CD14-positive monocyte (primary cell): ENCODE measurements at regions not wholly inside any gene's neighbourhood (a gene's known extent, or its start where the extent isn't known, plus 50 kb on each side); places are given as distances from the start of the nearest gene placed in this dataset.

Experiments
- DNase-seq, 3 donors: peaks; one replicate each; pipeline ENCODE4 v3.0.0-alpha.2; 2011 to 2022
- H2AFZ ChIP-seq: 2 replicates; pipeline ENCODE4 v1.6.0; 2012; ENCODE audit warnings: mild to moderate bottlenecking, low read depth, low read length, inconsistent platforms; ENCODE audit not compliant: insufficient read depth, poor library complexity, severe bottlenecking
- H3K27ac ChIP-seq, 2 donors: 1 replicate in 1 of 2; 2 replicates in 1 of 2; pipeline ENCODE4 v1.5.1; 2012 to 2013; ENCODE audit warnings: low read length in 2 of 2, control low read depth in 1 of 2, inconsistent platforms in 1 of 2, low read depth in 1 of 2, mild to moderate bottlenecking in 1 of 2
- H3K27me3 ChIP-seq, 2 donors: one replicate each; pipeline versions ENCODE4 v1.6.0 to v1.6.1; 2011 to 2013; ENCODE audit warnings: low read length in 2 of 2; ENCODE audit not compliant: control insufficient read depth in 2 of 2, insufficient read depth in 2 of 2
- H3K36me3 ChIP-seq, 2 donors: replicated peaks in 1 of 2; 1 replicate in 1 of 2; 2 replicates in 1 of 2; pipeline versions ENCODE4 v1.5.1 to v1.6.1; 2012 to 2013; ENCODE audit warnings: low read length in 2 of 2, control low read depth in 1 of 2, inconsistent platforms in 1 of 2, mild to moderate bottlenecking in 1 of 2; ENCODE audit not compliant: insufficient read depth in 2 of 2, control insufficient read depth in 1 of 2
- H3K4me1 ChIP-seq, 2 donors: 1 replicate in 1 of 2; 2 replicates in 1 of 2; pipeline versions ENCODE4 v1.5.1 to v1.6.1; 2012 to 2013; ENCODE audit warnings: low read length in 2 of 2, control low read depth in 1 of 2, inconsistent platforms in 1 of 2, mild to moderate bottlenecking in 1 of 2, moderate library complexity in 1 of 2; ENCODE audit not compliant: insufficient read depth in 2 of 2, control insufficient read depth in 1 of 2
- H3K4me2 ChIP-seq: replicated peaks from 2 replicates; pipeline ENCODE3; 2012; ENCODE audit warnings: low read length, moderate library complexity, mild to moderate bottlenecking; ENCODE audit not compliant: poor library complexity, severe bottlenecking; ENCODE audit errors: extremely low read depth
- H3K4me3 ChIP-seq, 3 experiments: fragments of 200-600 bp in 1 of 3; sonication (generic) in 1 of 3; replicated peaks in 1 of 3; 1 replicate in 2 of 3; 2 replicates in 1 of 3; pipeline ENCODE4 v1.5.1; 2011 to 2013; ENCODE audit warnings: low read length in 3 of 3, mild to moderate bottlenecking in 3 of 3, control low read depth in 2 of 3, low read depth in 2 of 3, inconsistent platforms in 1 of 3, moderate library complexity in 1 of 3
- H3K79me2 ChIP-seq: 2 replicates; pipeline ENCODE4 v1.6.0; 2012; ENCODE audit warnings: mild to moderate bottlenecking, control low read depth, inconsistent platforms, low read length, moderate library complexity; ENCODE audit not compliant: insufficient read depth
- H3K9ac ChIP-seq: 2 replicates; pipeline ENCODE4 v1.6.0; 2017; ENCODE audit warnings: low read length, mild to moderate bottlenecking; ENCODE audit not compliant: insufficient read depth, poor library complexity, severe bottlenecking
- H3K9me3 ChIP-seq, 2 donors: replicated peaks in 1 of 2; 1 replicate in 1 of 2; 2 replicates in 1 of 2; pipeline versions ENCODE4 v1.5.1 to v1.6.1; 2012 to 2013; ENCODE audit warnings: low read length in 2 of 2, control low read depth in 1 of 2; ENCODE audit not compliant: control insufficient read depth in 1 of 2, insufficient read depth in 1 of 2
- H4K20me1 ChIP-seq: 2 replicates; pipeline ENCODE4 v1.6.0; 2012; ENCODE audit warnings: mild to moderate bottlenecking, low read length, control low read depth, moderate library complexity; ENCODE audit not compliant: insufficient read depth
- H3K27ac Mint-ChIP-seq, 7 donors: one replicate each; pipeline ENCODE4 v1.8.0; 2020; ENCODE audit warnings: mild to moderate bottlenecking in 7 of 7, mixed read lengths in 7 of 7, moderate library complexity in 6 of 7, inconsistent platforms in 2 of 7
- H3K27me3 Mint-ChIP-seq, 3 donors: one replicate each; pipeline ENCODE4 v1.8.0; 2021 to 2022; ENCODE audit warnings: low read depth in 3 of 3, mild to moderate bottlenecking in 3 of 3, mixed read lengths in 3 of 3, moderate library complexity in 3 of 3, inconsistent platforms in 1 of 3
- H3K36me3 Mint-ChIP-seq, 2 donors: one replicate each; pipeline ENCODE4 v1.8.0; 2020; ENCODE audit warnings: mixed read lengths in 2 of 2, inconsistent platforms in 1 of 2, mild to moderate bottlenecking in 1 of 2
- H3K4me1 Mint-ChIP-seq: one replicate; pipeline ENCODE4 v1.8.0; 2020; ENCODE audit warnings: mild to moderate bottlenecking, mixed read lengths
- H3K4me3 Mint-ChIP-seq, 2 donors: one replicate each; pipeline ENCODE4 v1.8.0; 2020; ENCODE audit warnings: mild to moderate bottlenecking in 2 of 2, mixed read lengths in 2 of 2, moderate library complexity in 1 of 2
- H3K9me3 Mint-ChIP-seq, 7 donors: one replicate each; pipeline ENCODE4 v1.8.0; 2020 to 2022; ENCODE audit warnings: mixed read lengths in 7 of 7, mild to moderate bottlenecking in 6 of 7, moderate library complexity in 6 of 7, inconsistent platforms in 2 of 7
- CTCF ChIP-seq: fragments of 200-600 bp; IDR thresholded peaks from one replicate; pipeline ENCODE4 v1.8.0; 2022; ENCODE audit warnings: antibody characterized with exemption, mild to moderate bottlenecking
- WGBS: methylation state at CpG from one replicate; pipeline ENCODE4 v1.1.5; 2013; ENCODE audit warnings: missing lambda C conversion rate; ENCODE audit not compliant: insufficient coverage; 5-methylcytosine and 5-hydroxymethylcytosine counted together
- intact Hi-C, 2 donors: fragments of 100-400 bp; cut with micrococcal nuclease; formaldehyde crosslinking; loops; one replicate each; pipeline versions ENCODE4 v1.15.0 to v1.15.1; 2023

- 26% methylated on average over 9 of the region's 10 CpGs for WGBS
- Histone ChIP-seq H3K4me2 (no peak overlapping the region), H3K4me1 (no peaks in the 10 kb centered on the region), H4K20me1 (no peaks in the 10 kb centered on the region), H3K36me3 (no peaks in the 10 kb centered on the region), H3K9ac (no peak overlapping the region), H3K27ac (no peak overlapping the region), H3K79me2 (no peaks in the 10 kb centered on the region), H3K4me3 (no peak overlapping the region), H3K9me3 (peaks cover 0 to 6% of the 10 kb centered on the region in 2 donors), H3K27me3 (no peaks in the 10 kb centered on the region), H2AFZ (no peak overlapping the region)
- DNase-seq = no peak
- H3K27ac Mint-ChIP-seq = no peak overlapping the region
- TF ChIP-seq CTCF = no peak
- no peaks in the 10 kb centered on the region for H3K4me1 Mint-ChIP-seq
- peaks cover 0 to 5% (median 3%) of the 10 kb centered on the region in 7 donors for H3K9me3 Mint-ChIP-seq
- H3K27me3 Mint-ChIP-seq = peaks cover 2 to 11% (median 8%) of the 10 kb centered on the region in 3 donors
- no peak overlapping the region for H3K4me3 Mint-ChIP-seq
- H3K36me3 Mint-ChIP-seq = no peaks in the 10 kb centered on the region
- intact Hi-C loops = no loop called here
These were observed 86.8 kb upstream of the PKP2 start for GRCh38 chr12:32983332-32983731.

DNA sequence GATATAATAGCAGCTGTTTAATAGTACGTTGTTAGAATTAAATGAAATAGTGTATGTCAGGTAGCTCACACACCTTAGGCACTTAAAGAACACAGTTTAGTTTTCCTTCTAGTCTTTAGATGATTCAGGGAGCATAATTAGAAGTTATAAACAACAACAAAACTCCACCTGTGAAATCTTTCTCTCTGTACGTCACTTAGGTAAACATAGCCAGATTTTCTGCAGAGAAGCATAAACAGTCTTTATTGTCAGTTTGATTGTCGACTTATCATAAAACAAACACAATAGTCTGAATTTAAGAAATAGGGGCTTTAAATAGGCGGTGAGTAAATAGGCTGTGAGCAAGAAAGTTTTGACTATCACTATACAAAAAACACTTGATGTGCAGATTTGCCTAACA lies 84.6 kb upstream of the PKP2 start:
- no peaks in the 10 kb centered on the region for H3K4me1 Mint-ChIP-seq
- no CpG with 5 or more reads among the region's 4 CpGs for WGBS
- no peaks in the 10 kb centered on the region for H3K36me3 Mint-ChIP-seq

More for the DNA sequence above, 84.6 kb upstream of the PKP2 start:
- H3K36me3 ChIP-seq = no peaks in the 10 kb centered on the region
- H3K27me3 ChIP-seq = no peaks in the 10 kb centered on the region
- H3K9me3 ChIP-seq = peaks cover 0 to 6% of the 10 kb centered on the region in 2 donors
- TF ChIP-seq CTCF = no peak
- no peak overlapping the region for H3K27ac Mint-ChIP-seq
- no peak overlapping the region for H3K4me3 Mint-ChIP-seq
- intact Hi-C loops = no loop called here
- H3K27me3 Mint-ChIP-seq = peaks cover 2 to 11% (median 6%) of the 10 kb centered on the region in 3 donors
- H4K20me1 ChIP-seq = no peaks in the 10 kb centered on the region
- H3K4me3 ChIP-seq = no peak overlapping the region
- H3K27ac ChIP-seq = no peak overlapping the region
- H3K9me3 Mint-ChIP-seq = peaks cover 0 to 5% (median 2%) of the 10 kb centered on the region in 7 donors
- no peaks in the 10 kb centered on the region for H3K79me2 ChIP-seq
- no peaks in the 10 kb centered on the region for H3K4me1 ChIP-seq
- no peak overlapping the region for H2AFZ ChIP-seq
- no peak overlapping the region for H3K9ac ChIP-seq
- H3K4me2 ChIP-seq = no peak overlapping the region
- DNase-seq = no peak
